Uterus (tissue), 3 donors: ENCODE measurements at regions not wholly inside any gene's neighbourhood (a gene's known extent, or its start where the extent isn't known, plus 50 kb on each side); places are given as distances from the start of the nearest gene placed in this dataset.
"Not testable (repeated sequence)": the region's sequence is repeated elsewhere in the genome, so short reads cannot be mapped to it uniquely, and the experiment has no call there.

Experiments used
- DNase-seq, 2 donors: peaks; one replicate each; pipeline ENCODE4 v3.0.0-alpha.2; 2019 to 2020
- H3K27ac ChIP-seq, 2 donors: fragments of 200-600 bp; sonication (generic); 1 replicate in 1 of 2; 2 replicates in 1 of 2; pipeline ENCODE4 v1.5.1; 2016 to 2018
- H3K27me3 ChIP-seq, 2 donors: fragments of 200-600 bp; sonication (generic); one replicate each; pipeline ENCODE4 v1.5.1; 2018 to 2019; ENCODE audit warnings: control low read depth in 1 of 2
- H3K36me3 ChIP-seq, 2 donors: fragments of 200-600 bp; sonication (generic); one replicate each; pipeline ENCODE4 v1.5.1; 2019; ENCODE audit warnings: control low read depth in 1 of 2
- H3K4me1 ChIP-seq, 2 donors: fragments of 200-600 bp; sonication (generic); one replicate each; pipeline ENCODE4 v1.5.1; 2018 to 2019; ENCODE audit warnings: control low read depth in 1 of 2
- H3K4me3 ChIP-seq, 2 donors: fragments of 200-600 bp; sonication (generic); 1 replicate in 1 of 2; 2 replicates in 1 of 2; pipeline ENCODE4 v1.5.1; 2018 to 2019; ENCODE audit warnings: mild to moderate bottlenecking in 1 of 2
- H3K9me3 ChIP-seq, 2 donors: fragments of 200-600 bp; sonication (generic); one replicate each; pipeline ENCODE4 v1.5.1; 2019; ENCODE audit warnings: control low read depth in 1 of 2
- POLR2A ChIP-seq, 2 donors: fragments of 450-650 bp; IDR thresholded peaks; one replicate each; pipeline ENCODE4 v1.6.1; 2016; ENCODE audit warnings: antibody characterized with exemption in 2 of 2, mild to moderate bottlenecking in 1 of 2, moderate library complexity in 1 of 2
- intact Hi-C: fragments of 100-400 bp; cut with DNase I; formaldehyde crosslinking; loops from one replicate; pipeline ENCODE4 v1.15.1; 2023; ENCODE audit warnings: low total_unique reads
- TF ChIP-seq, protein P1 (sequence below), 4 experiments: fragments of 200-600 bp in 2 of 4; fragments of 450-650 bp in 2 of 4; sonication (generic) in 2 of 4; IDR thresholded peaks; one replicate each; pipeline ENCODE4 v1.5.1; 2016 to 2019; ENCODE audit warnings: antibody characterized with exemption in 4 of 4, mild to moderate bottlenecking in 2 of 4, moderate library complexity in 1 of 4
- donor health status: DM: yes; HTN: yes; CAD: no.

- Histone ChIP-seq H3K27ac (no peak overlapping the region), H3K36me3 (no peaks in the 10 kb centered on the region), H3K27me3 (no peaks in the 10 kb centered on the region), H3K4me1 (no peaks in the 10 kb centered on the region), H3K4me3 (no peak overlapping the region), H3K9me3 (no peaks in the 10 kb centered on the region)
- no peak for DNase-seq
- TF ChIP-seq, protein P1, sequence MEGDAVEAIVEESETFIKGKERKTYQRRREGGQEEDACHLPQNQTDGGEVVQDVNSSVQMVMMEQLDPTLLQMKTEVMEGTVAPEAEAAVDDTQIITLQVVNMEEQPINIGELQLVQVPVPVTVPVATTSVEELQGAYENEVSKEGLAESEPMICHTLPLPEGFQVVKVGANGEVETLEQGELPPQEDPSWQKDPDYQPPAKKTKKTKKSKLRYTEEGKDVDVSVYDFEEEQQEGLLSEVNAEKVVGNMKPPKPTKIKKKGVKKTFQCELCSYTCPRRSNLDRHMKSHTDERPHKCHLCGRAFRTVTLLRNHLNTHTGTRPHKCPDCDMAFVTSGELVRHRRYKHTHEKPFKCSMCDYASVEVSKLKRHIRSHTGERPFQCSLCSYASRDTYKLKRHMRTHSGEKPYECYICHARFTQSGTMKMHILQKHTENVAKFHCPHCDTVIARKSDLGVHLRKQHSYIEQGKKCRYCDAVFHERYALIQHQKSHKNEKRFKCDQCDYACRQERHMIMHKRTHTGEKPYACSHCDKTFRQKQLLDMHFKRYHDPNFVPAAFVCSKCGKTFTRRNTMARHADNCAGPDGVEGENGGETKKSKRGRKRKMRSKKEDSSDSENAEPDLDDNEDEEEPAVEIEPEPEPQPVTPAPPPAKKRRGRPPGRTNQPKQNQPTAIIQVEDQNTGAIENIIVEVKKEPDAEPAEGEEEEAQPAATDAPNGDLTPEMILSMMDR (IDR thresholded peaks at IDR 0.05) = no peak
- TF ChIP-seq POLR2A (IDR thresholded peaks at IDR 0.05) = no peak
- intact Hi-C loops = no loop called here
Measured at GRCh38 chr3:176347424-176348146, 849.7 kb downstream of the TBL1XR1 start.

DNA sequence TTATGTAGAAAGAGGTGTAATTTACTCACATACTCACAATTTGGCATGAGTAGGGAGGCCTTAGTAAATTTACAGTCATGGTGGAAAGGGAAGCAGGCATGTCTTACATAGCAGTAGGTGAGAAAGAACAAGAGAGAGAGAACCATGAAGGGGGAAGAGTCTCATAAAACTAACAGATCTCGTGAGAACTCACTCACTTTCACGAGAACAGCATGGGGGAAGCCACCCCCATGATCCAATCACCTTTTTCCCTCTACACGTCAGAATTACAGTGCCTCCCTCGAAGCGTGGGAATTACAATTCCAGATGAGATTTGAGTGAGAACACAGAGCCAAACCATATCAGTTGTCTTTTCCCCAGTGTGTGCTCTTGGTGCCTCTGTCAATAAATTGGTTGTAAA is 855.3 kb downstream of the TBL1XR1 start:
- Histone ChIP-seq H3K36me3 (no peaks in the 10 kb centered on the region), H3K4me3 (no peak overlapping the region), H3K27me3 (no peaks in the 10 kb centered on the region), H3K27ac (no peak overlapping the region), H3K4me1 (no peaks in the 10 kb centered on the region), H3K9me3 (no peaks in the 10 kb centered on the region)
- no peak for DNase-seq
- intact Hi-C loops = no loop called here
- TF ChIP-seq, protein P1 (IDR thresholded peaks at IDR 0.05) = no peak
- TF ChIP-seq POLR2A (IDR thresholded peaks at IDR 0.05) = no peak

DNA sequence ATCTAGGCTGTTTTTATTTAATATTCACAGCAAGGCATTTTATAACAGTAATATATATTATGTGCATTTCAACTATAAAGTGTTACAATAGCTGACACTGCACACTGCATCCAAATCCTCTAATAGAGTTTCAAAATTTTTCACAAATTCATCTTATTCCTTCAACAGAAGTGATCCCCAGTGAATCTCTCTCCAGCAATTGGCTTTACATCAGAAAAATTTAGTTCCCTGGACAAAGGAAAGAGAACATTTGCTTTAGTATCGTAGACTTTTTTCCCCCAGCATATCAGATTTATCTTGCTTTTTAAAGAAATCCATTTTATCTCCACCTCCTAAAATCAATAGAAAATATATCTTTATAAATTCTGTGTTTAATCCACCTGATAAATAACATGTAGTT is 868.6 kb downstream of the TBL1XR1 start:
- Histone ChIP-seq H3K4me1 (no peaks in the 10 kb centered on the region), H3K27ac (no peak overlapping the region), H3K27me3 (no peaks in the 10 kb centered on the region), H3K4me3 (no peak overlapping the region), H3K9me3 (no peaks in the 10 kb centered on the region), H3K36me3 (no peaks in the 10 kb centered on the region)
- intact Hi-C loops = no loop called here
- no peak for DNase-seq
- no peak for TF ChIP-seq POLR2A (IDR thresholded peaks at IDR 0.05)
- TF ChIP-seq, protein P1 (IDR thresholded peaks at IDR 0.05) = no peak

DNA sequence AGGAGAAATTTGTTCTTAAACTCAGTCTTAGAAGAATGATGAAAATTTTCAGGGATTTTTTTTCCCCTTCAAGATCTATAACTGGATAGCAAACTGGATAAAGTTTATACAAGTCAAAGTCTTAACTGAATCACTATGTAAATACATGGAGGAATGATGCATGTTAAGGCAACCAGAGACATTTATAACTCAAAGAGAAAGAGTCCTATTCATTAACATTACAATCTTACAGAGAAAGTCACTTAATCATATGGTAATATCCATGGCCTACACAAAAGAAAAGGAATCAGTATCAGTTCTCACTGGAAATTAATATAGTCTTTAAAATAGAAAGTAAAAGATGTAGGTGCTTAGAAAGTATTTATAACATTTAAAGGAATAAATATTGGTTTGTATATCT is 869.1 kb downstream of the TBL1XR1 start:
- intact Hi-C loops = no loop called here

DNA sequence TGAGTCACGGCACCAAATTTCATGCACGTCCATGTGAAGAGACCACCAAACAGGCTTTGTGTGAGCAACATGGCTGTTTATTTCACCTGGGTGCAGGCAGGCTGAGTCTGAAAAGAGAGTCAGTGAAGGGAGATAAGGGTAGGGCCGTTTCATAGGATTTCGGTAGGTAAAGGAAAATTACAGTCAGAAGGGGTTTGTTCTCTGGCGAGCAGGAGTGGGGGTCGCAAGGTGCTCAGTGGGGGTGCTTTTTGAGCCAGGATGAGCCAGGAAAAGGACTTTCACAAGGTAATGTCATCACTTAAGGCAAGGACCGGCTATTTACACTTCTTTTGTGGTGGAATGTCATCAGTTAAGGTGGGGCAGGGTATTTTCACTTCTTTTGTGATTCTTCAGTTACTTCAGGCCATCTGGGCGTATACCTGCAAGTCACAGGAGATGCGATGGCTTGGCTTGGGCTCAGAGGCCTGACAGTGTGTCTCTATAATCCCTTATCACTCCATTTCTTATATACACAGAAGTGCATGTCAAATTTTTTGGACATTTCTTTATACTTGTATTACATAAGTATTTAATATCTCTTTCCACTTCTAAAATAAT is 870.3 kb downstream of the TBL1XR1 start:
- intact Hi-C loops = not testable (repeated sequence)

More for the DNA sequence above, 869.1 kb downstream of the TBL1XR1 start:
- no peak for TF ChIP-seq POLR2A (IDR thresholded peaks at IDR 0.05)
- TF ChIP-seq, protein P1 (IDR thresholded peaks at IDR 0.05) = no peak
- Histone ChIP-seq H3K9me3 (no peaks in the 10 kb centered on the region), H3K27me3 (no peaks in the 10 kb centered on the region), H3K36me3 (no peaks in the 10 kb centered on the region), H3K4me3 (no peak overlapping the region), H3K4me1 (no peaks in the 10 kb centered on the region), H3K27ac (no peak overlapping the region)
- DNase-seq = no peak

GRCh38 chr3:176321532-176321931 is 875.8 kb downstream of the TBL1XR1 start:
- DNase-seq, H3K36me3 ChIP-seq, intact Hi-C loops, H3K9me3 ChIP-seq, H3K27ac ChIP-seq, H3K4me3 ChIP-seq, H3K4me1 ChIP-seq, H3K27me3 ChIP-seq: not testable (repeated sequence)

More for the DNA sequence above, 870.3 kb downstream of the TBL1XR1 start:
- H3K4me3 ChIP-seq, DNase-seq, H3K27ac ChIP-seq, H3K4me1 ChIP-seq, H3K36me3 ChIP-seq, H3K9me3 ChIP-seq, H3K27me3 ChIP-seq: not testable (repeated sequence)
